ENCODE measurements at regions not wholly inside any gene's neighbourhood (a gene's known extent, or its start where the extent isn't known, plus 50 kb on each side); places are given as distances from the start of the nearest gene placed in this dataset.
A peak's percentile ranks its signal among the peaks of the same experiment; 100 is the strongest.
"Not testable (repeated sequence)": the region's sequence is repeated elsewhere in the genome, so short reads cannot be mapped to it uniquely, and the experiment has no call there.

GRCh38 chr20:53872561-53873229, 197.7 kb downstream of the BCAS1 start:
- DNase-seq (ENCODE audit: low read depth) = peak; percentile 30

GRCh38 chr20:53872081-53872541, 198.3 kb downstream of the BCAS1 start:
- DNase-seq (ENCODE audit: low read depth) = no peak

GRCh38 chr20:53871541-53871940, 198.9 kb downstream of the BCAS1 start:
- DNase-seq (ENCODE audit: low read depth) = no peak

GRCh38 chr20:53870426-53871315, 199.7 kb downstream of the BCAS1 start:
- no peak for DNase-seq (ENCODE audit: low read depth)

- peak; percentile 42 for DNase-seq (ENCODE audit: low read depth)
Measured at GRCh38 chr20:53869466-53870258, 200.7 kb downstream of the BCAS1 start.

- DNase-seq (ENCODE audit: low read depth) = no peak
Measured at GRCh38 chr20:53867741-53868351, 202.5 kb downstream of the BCAS1 start.

GRCh38 chr20:53866794-53867740, 203.3 kb downstream of the BCAS1 start:
- no peak for DNase-seq (ENCODE audit: low read depth)

- no peak for DNase-seq (ENCODE audit: low read depth)
Measured at GRCh38 chr20:53865901-53866793, 204.2 kb downstream of the BCAS1 start.

- DNase-seq (ENCODE audit: low read depth) = not testable (repeated sequence)
Measured at GRCh38 chr20:53864765-53865683, 205.4 kb downstream of the BCAS1 start.

- not testable (repeated sequence) for DNase-seq (ENCODE audit: low read depth)
Measured at GRCh38 chr20:53863923-53864641, 206.3 kb downstream of the BCAS1 start.

GRCh38 chr20:53863535-53863922, 206.9 kb downstream of the BCAS1 start:
- DNase-seq (ENCODE audit: low read depth) = not testable (repeated sequence)

GRCh38 chr20:53863039-53863438, 207.4 kb downstream of the BCAS1 start:
- DNase-seq (ENCODE audit: low read depth) = not testable (repeated sequence)

GRCh38 chr20:53862490-53862889, 207.9 kb downstream of the BCAS1 start:
- DNase-seq (ENCODE audit: low read depth) = not testable (repeated sequence)

- DNase-seq (ENCODE audit: low read depth) = not testable (repeated sequence)
Measured at GRCh38 chr20:53862136-53862397, 208.3 kb downstream of the BCAS1 start.

GRCh38 chr20:53859684-53860083, 210.7 kb downstream of the BCAS1 start:
- DNase-seq (ENCODE audit: low read depth) = no peak

GRCh38 chr20:53859009-53859408, 211.4 kb downstream of the BCAS1 start:
- DNase-seq (ENCODE audit: low read depth) = not testable (repeated sequence)

- not testable (repeated sequence) for DNase-seq (ENCODE audit: low read depth)
Measured at GRCh38 chr20:53858516-53858915, 211.9 kb downstream of the BCAS1 start.

GRCh38 chr20:53857723-53858236, 212.6 kb downstream of the BCAS1 start:
- DNase-seq (ENCODE audit: low read depth) = no peak

Data from T-helper 22 cell (primary cell).